Skeletal muscle tissue (tissue), 3 donors: ENCODE measurements at regions not wholly inside any gene's neighbourhood (a gene's known extent, or its start where the extent isn't known, plus 50 kb on each side); places are given as distances from the start of the nearest gene placed in this dataset.

Experiments used
- H3K27ac ChIP-seq: one replicate; pipeline ENCODE4 v1.7.0; 2013; ENCODE audit warnings: mild to moderate bottlenecking, low read depth, low read length, inconsistent platforms
- H3K27me3 ChIP-seq, 3 donors: one replicate each; pipeline ENCODE4 v1.7.0; 2013; ENCODE audit warnings: low read length in 3 of 3; ENCODE audit not compliant: control insufficient read depth in 3 of 3, insufficient read depth in 3 of 3
- H3K36me3 ChIP-seq, 3 donors: one replicate each; pipeline ENCODE4 v1.7.0; 2013; ENCODE audit warnings: low read length in 3 of 3; ENCODE audit not compliant: control insufficient read depth in 3 of 3, insufficient read depth in 3 of 3
- H3K4me1 ChIP-seq, 3 donors: one replicate each; pipeline ENCODE4 v1.7.0; 2013; ENCODE audit warnings: low read length in 3 of 3, mild to moderate bottlenecking in 3 of 3; ENCODE audit not compliant: control insufficient read depth in 3 of 3, insufficient read depth in 3 of 3
- H3K4me3 ChIP-seq, 3 donors: one replicate each; pipeline ENCODE4 v1.7.0; 2013; ENCODE audit warnings: low read length in 3 of 3
- H3K9ac ChIP-seq, 3 donors: one replicate each; pipeline ENCODE4 v1.7.0; 2013; ENCODE audit warnings: low read length in 3 of 3, mild to moderate bottlenecking in 3 of 3, moderate library complexity in 2 of 3, low read depth in 1 of 3
- H3K9me3 ChIP-seq, 3 donors: one replicate each; pipeline ENCODE4 v1.7.0; 2013; ENCODE audit warnings: low read length in 3 of 3; ENCODE audit not compliant: control insufficient read depth in 3 of 3
- donor health status: Osteomylitis.

DNA sequence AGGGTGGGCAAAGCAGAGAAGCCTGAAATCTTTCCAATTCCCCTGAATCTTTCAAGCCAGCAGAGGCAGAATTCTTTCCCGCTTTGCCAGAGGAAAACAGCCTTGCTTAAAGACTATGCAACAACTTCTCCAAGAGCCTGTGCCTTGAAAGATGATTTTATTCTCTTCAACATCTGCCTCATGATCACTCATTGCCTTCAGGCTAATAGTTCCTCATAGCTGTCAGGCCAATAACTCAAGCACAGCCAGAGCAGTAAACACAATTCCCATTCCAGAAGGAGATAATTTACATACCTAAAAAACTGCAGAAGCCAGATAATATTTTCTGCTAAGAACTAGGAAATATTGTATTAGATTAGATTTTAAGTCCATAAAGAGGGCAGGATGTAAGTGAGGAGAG lies 92.3 kb upstream of the PUM3 start:
- no peaks in the 10 kb centered on the region for H3K36me3 ChIP-seq
- H3K9me3 ChIP-seq = no peaks in the 10 kb centered on the region
- H3K9ac ChIP-seq = no peak overlapping the region
- no peaks in the 10 kb centered on the region for H3K4me1 ChIP-seq
- H3K27me3 ChIP-seq = no peaks in the 10 kb centered on the region
- no peak overlapping the region for H3K4me3 ChIP-seq
- H3K27ac ChIP-seq = no peak overlapping the region

DNA sequence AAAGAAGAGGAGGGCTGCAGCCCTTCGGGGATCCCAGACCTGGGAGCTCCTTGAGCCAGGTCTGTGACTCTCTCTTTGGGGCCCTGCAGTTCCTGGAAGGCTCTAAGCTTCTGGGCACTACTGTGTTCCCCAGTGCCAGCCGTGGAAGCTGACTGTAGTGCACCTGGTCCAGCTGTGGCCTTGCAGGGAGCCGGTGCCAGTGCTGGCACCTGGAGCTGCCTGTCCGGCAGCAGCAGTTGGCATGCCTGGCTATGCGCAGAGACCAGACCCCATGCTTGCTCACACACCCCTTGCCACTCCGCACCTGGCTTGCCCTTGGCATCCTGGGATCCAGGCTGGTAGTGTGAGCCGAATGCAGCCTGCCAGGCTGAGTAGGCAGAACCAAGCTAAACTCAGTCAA lies 91.0 kb upstream of the PUM3 start:
- Histone ChIP-seq H3K4me1 (no peaks in the 10 kb centered on the region), H3K27me3 (no peaks in the 10 kb centered on the region), H3K9ac (no peak overlapping the region), H3K36me3 (no peaks in the 10 kb centered on the region), H3K9me3 (no peaks in the 10 kb centered on the region), H3K27ac (no peak overlapping the region), H3K4me3 (no peak overlapping the region)

DNA sequence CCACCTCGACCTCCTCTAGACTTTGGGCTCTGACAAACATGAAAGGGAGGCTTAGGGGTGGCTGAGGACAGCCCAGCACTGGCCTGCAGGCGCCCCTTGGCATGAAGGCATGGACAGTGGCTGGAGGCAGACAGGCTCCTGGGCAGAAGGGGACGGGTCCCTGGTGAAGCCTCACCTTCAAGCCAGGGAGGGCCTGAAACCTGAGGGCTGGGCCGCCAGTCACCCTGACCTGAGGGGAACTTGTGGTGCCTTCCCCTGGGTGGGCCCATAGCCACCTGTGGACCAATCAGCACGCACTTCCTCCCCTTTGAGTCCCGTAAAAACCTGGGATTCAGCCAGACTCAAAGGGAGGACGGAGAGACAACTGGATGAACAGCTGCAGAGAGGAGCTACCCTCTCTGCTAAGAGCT lies 90.4 kb upstream of the PUM3 start:
- Histone ChIP-seq H3K9ac (no peak overlapping the region), H3K4me1 (no peaks in the 10 kb centered on the region), H3K9me3 (no peaks in the 10 kb centered on the region), H3K27me3 (no peaks in the 10 kb centered on the region), H3K27ac (no peak overlapping the region), H3K4me3 (no peak overlapping the region), H3K36me3 (no peaks in the 10 kb centered on the region)

DNA sequence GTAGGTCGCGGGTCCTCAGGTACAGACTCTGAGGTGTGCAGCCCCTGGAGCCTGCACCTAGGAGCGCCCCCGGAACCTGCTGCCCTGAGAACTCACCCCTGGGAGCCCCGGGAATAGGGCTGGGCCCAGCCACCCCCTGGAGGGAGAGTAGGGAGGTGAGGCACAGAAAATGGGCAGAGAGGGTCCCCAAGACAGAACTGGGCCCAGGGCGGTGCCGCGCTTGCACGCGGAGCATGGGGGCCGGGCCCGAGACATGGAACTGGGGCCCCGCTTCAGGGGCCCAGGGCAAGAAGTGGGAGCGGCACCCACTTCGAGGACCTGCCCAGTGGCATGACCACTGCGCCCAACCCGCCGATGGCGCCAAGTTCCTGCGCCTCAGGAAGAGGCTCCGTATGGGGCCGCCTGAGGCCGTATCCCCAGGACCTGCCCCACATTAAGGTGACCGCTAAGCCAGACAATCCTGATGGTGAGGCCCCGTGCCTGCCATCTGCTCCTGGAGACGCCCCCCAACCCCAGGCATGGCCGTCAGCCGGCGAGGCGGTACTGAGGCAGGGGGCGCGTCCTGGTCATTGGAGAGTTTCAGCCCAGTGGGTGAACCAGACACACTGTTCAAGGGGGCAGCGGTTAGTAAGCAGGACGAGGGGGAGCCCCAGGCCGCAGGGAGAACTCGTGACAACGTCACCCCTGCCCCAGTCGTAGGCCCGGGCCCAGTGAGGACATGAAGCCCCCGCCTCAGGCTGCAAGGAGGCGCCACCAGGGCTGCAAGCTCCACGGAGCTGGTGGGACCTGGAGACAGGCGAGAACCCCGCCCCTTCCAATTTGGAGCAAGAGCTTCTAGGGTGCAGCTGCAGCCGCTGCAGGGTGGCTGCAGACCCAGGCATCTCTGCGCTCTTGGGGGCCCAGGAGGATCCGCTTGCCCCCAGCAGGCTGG lies 89.5 kb upstream of the PUM3 start:
- no peak overlapping the region for H3K4me3 ChIP-seq
- no peak overlapping the region for H3K9ac ChIP-seq
- no peaks in the 10 kb centered on the region for H3K9me3 ChIP-seq
- no peak overlapping the region for H3K27ac ChIP-seq
- H3K27me3 ChIP-seq = no peaks in the 10 kb centered on the region
- H3K4me1 ChIP-seq = no peaks in the 10 kb centered on the region
- H3K36me3 ChIP-seq = no peaks in the 10 kb centered on the region

DNA sequence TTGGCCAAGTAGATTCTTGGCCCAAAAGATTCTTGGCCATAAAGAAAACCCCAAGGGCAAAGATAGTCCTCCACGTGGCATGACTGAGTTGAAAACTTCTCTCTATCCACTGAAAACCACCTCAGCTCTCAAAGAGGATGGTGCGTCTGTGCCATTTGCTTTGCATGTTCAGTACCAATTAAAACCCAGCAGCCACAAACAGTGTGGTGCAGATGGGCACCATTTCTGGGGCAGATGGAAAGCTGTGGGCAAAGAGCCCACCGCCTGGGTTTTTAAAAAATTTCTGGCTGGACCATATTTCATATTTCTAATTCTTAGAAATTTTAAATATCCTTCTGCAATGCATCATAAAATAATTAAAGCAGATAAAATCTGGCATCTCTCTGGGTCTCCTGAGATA lies 84.5 kb upstream of the PUM3 start:
- Histone ChIP-seq H3K27ac (no peak overlapping the region), H3K36me3 (no peaks in the 10 kb centered on the region), H3K9me3 (no peaks in the 10 kb centered on the region), H3K27me3 (no peaks in the 10 kb centered on the region), H3K4me1 (peaks cover 0 to 4% (median 0%) of the 10 kb centered on the region in 3 donors), H3K9ac (no peak overlapping the region), H3K4me3 (no peak overlapping the region)

DNA sequence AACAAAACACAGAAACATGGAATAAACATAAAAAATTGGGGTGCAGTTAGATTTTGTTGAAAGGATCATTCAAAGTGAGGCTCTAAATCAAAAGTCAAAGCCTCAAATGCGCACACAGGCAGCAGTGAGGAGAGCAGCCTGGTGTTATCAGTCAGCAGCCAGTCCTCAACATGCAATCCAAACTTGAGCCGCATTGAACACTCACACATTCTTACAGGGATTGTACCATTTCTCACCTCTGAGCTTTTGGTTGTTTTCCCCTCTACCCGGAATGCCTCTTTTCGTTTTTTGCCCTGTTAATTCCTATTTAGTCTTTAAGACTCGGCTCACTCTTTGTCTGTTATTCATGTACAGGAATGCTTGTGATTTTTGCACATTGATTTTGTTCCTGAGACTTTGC lies 81.1 kb upstream of the PUM3 start:
- no peaks in the 10 kb centered on the region for H3K27me3 ChIP-seq
- H3K4me1 ChIP-seq = peaks cover 0 to 4% (median 0%) of the 10 kb centered on the region in 3 donors
- no peaks in the 10 kb centered on the region for H3K36me3 ChIP-seq
- no peak overlapping the region for H3K9ac ChIP-seq
- no peak overlapping the region for H3K4me3 ChIP-seq
- no peak overlapping the region for H3K27ac ChIP-seq
- no peaks in the 10 kb centered on the region for H3K9me3 ChIP-seq

DNA sequence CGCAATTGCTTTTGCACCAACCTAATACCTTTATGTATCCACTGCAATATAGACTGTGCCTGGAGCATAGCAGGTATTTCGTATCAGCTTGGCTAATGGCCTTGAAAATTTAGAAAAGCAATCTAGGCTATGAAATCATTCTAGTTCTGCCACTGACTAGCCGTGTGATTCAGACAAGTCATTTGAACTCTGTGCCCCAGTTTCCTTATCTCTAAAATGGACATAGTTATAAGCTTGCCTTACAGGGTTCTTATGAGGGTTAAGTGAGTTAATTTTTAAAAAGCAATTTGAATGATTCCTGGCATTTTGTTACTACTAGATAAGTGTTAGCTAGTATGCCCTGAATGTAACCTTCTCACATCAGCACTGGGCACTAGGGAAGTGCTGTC lies 80.5 kb upstream of the PUM3 start:
- Histone ChIP-seq H3K4me3 (no peak overlapping the region), H3K27ac (no peak overlapping the region), H3K4me1 (peaks cover 0 to 4% (median 0%) of the 10 kb centered on the region in 3 donors), H3K9me3 (no peaks in the 10 kb centered on the region), H3K9ac (no peak overlapping the region), H3K27me3 (no peaks in the 10 kb centered on the region), H3K36me3 (no peaks in the 10 kb centered on the region)

DNA sequence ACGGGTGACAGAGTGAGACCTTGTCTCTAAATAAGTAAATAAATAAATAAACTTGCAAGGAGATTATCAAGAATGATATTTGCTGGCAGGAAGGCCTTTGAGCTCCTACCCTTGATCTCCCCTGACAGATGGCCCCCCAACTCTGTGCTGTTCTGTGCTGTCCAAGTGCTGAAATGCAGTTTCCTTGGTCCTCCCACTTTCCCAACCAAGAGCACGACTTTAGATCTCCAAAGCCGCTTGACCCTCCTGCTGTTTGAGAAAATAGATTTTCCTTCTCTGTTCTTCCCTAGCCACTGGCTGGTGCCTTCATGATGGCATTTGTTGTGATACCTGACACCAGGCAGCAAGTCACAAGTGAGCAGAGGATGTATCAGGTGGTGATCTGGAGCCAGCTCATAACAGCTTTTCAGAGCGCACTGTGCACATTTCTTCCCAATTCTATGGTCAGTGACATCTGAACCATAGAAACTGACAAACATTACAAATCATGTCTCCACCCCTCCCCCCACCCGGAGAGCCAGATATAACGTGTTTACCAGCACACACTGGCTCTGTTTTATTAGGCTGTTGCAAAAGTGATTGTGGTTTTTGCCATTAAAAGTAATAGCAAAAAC lies 80.0 kb upstream of the PUM3 start:
- no peak overlapping the region for H3K27ac ChIP-seq
- no peaks in the 10 kb centered on the region for H3K36me3 ChIP-seq
- no peaks in the 10 kb centered on the region for H3K27me3 ChIP-seq
- H3K4me1 ChIP-seq = peaks cover 0 to 4% (median 0%) of the 10 kb centered on the region in 3 donors
- no peaks in the 10 kb centered on the region for H3K9me3 ChIP-seq
- H3K9ac ChIP-seq = no peak overlapping the region
- no peak overlapping the region for H3K4me3 ChIP-seq

DNA sequence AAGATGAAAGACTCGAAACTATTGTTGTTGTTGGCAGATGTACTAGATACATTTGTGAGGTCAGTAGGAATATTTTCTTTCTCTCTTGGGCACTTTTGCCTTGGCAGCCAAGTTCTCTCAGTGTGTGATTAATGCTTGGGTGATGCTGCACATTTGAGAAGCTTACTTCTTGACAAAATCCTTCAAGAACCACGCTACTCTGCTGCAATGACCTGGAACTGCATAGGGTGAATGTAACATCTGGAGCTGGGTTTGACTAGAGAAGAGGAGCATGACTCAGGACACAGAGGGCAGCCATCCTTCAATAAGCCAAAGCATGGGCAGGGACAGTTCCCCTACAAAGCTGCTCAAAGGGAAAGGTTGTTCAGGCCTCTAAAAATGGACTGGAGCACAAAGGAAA lies 75.5 kb upstream of the PUM3 start:
- H3K27ac ChIP-seq = no peak overlapping the region
- H3K4me1 ChIP-seq = peaks cover 0 to 4% (median 0%) of the 10 kb centered on the region in 3 donors
- no peaks in the 10 kb centered on the region for H3K27me3 ChIP-seq
- no peaks in the 10 kb centered on the region for H3K9me3 ChIP-seq
- H3K4me3 ChIP-seq = no peak overlapping the region
- no peak overlapping the region for H3K9ac ChIP-seq
- no peaks in the 10 kb centered on the region for H3K36me3 ChIP-seq

DNA sequence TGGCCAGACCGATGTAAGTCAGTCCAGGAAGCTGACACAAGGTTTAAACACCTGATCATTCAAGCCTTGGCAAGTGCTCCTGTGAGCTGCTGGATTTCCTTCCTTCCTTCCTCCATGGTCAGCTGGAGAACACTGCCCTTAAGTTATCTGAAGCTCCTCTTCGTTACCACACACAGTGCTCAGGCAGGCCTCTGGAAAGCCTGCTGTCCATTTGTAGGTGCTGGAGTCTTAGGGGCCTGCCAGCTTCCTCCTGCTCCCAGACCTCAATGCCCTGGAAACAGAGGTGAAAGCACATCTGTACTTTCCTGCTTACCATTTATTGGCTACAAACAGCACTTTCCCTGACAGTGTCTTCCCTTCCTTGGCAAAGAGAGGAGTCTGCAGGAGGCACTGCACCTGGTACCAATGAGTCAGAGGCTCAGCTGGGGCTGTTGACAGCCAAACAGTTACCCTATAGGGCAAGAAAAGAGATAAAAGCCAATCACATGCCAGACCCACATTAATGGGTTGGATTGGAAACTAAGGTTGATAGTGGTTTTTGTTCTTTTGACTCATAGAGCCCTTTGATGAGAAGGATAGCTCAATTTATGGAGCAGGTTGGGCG lies 72.6 kb upstream of the PUM3 start:
- Histone ChIP-seq H3K27me3 (no peaks in the 10 kb centered on the region), H3K9me3 (no peaks in the 10 kb centered on the region), H3K27ac (no peak overlapping the region), H3K4me1 (no peaks in the 10 kb centered on the region), H3K4me3 (no peak overlapping the region), H3K36me3 (no peaks in the 10 kb centered on the region), H3K9ac (no peak overlapping the region)
